ENCODE measurements at regions not wholly inside any gene's neighbourhood (a gene's known extent, or its start where the extent isn't known, plus 50 kb on each side); places are given as distances from the start of the nearest gene placed in this dataset.

DNA sequence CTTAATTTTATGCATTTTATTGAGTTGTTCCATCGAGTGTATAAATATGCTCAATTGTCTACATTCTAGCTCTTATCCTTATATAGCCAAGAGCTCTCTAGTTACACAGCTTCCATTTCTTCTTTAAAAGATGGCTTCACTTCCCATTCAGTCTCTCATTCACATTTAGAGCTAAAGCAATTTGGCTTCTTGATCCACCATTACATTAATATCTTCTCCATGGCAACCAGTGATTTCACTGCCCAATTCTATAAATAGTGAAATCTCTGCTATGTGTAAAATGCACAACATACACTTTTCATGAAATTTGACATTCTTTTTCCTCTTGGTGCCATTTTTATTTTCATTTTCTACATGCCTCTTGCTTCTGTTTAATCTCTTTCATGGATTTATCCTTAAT lies 696.9 kb upstream of the ATXN8OS start:
- no peaks in the 10 kb centered on the region for H3K9me1 ChIP-seq (ENCODE audit: control insufficient read depth, insufficient read depth, low read length)
- no peak overlapping the region for H3K4me2 ChIP-seq (ENCODE audit: insufficient read depth, low read length)
- H2AFZ ChIP-seq (ENCODE audit: low read depth, low read length): no peak overlapping the region
- no peaks in the 10 kb centered on the region for H4K20me1 ChIP-seq (replicated peaks; ENCODE audit: control insufficient read depth, insufficient read depth, low read length)
- CTCF ChIA-PET (ENCODE audit: low intra/inter-chr PET ratio): no interaction called here
- no peak for DNase-seq (ENCODE audit: extremely low read depth in 1 of 4, low spot score in 3 of 4)
- in situ Hi-C loops (cut with MboI): no loop called here
- no peak for ATAC-seq
- H3K27me3 ChIP-seq (ENCODE audit: control insufficient read depth in 2 of 2, insufficient read depth in 2 of 2, low read length in 2 of 2): no peaks in the 10 kb centered on the region
- intact Hi-C loops (cut with micrococcal nuclease): no loop called here
- BruUV-seq (replicated peaks): no TSS peak
- no peak overlapping the region for H3K4me3 ChIP-seq
- H3K9me3 ChIP-seq (replicated peaks; ENCODE audit: control insufficient read depth, insufficient read depth, low read depth, low read length): no peaks in the 10 kb centered on the region
- no peaks in the 10 kb centered on the region for H3K36me3 ChIP-seq (ENCODE audit: control insufficient read depth, insufficient read depth, low read length)
- 60% methylated on average over 1 of the region's 1 CpG for WGBS (ENCODE audit: insufficient coverage, low coverage, missing lambda C conversion rate)
- H3K79me2 ChIP-seq (ENCODE audit: control insufficient read depth, insufficient read depth, low read length): no peaks in the 10 kb centered on the region
- TF ChIP-seq STAT5B (CRISPR knock-in tag; IDR thresholded peaks at IDR 0.05) (no peak), ELF2 (CRISPR knock-in tag; IDR thresholded peaks at IDR 0.05) (no peak), GABPB2 (CRISPR knock-in tag; conservative IDR thresholded peaks at IDR 0.05) (no peak), ZKSCAN1 (IDR thresholded peaks at IDR 0.05; ENCODE audit: low read depth, low read length) (no peak), SRSF9 (IDR thresholded peaks at IDR 0.05; ENCODE audit: borderline replicate concordance, low read depth, low read length) (no peak), ZNF583 (CRISPR knock-in tag; IDR thresholded peaks at IDR 0.05) (no peak), TAL1 (IDR thresholded peaks at IDR 0.05) (no peak)
- TF ChIP-seq, protein P1, sequence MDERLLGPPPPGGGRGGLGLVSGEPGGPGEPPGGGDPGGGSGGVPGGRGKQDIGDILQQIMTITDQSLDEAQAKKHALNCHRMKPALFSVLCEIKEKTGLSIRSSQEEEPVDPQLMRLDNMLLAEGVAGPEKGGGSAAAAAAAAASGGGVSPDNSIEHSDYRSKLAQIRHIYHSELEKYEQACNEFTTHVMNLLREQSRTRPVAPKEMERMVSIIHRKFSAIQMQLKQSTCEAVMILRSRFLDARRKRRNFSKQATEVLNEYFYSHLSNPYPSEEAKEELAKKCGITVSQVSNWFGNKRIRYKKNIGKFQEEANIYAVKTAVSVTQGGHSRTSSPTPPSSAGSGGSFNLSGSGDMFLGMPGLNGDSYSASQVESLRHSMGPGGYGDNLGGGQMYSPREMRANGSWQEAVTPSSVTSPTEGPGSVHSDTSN (CRISPR knock-in tag; IDR thresholded peaks at IDR 0.05; ENCODE audit: low read depth): no peak
- TF ChIP-seq, protein P1 (tag; conservative IDR thresholded peaks at IDR 0.05; ENCODE audit: low read depth): no peak
- no peak overlapping the region for H3K9ac ChIP-seq (ENCODE audit: insufficient read depth in 1 of 2, low read depth in 2 of 2, low read length in 2 of 2)
- no peak for FAIRE-seq
- no peak overlapping the region for H3K27ac ChIP-seq (ENCODE audit: extremely low read depth, low read depth, low read length)
- no peaks in the 10 kb centered on the region for H3K4me1 ChIP-seq (replicated peaks in 1 of 2; ENCODE audit: control insufficient read depth in 2 of 2, insufficient read depth in 2 of 2, low read length in 2 of 2)
- POLR2A ChIA-PET: no interaction called here

Measured in K562 (cell line).